Fibroblast of skin of right biceps (primary cell): ENCODE measurements at regions not wholly inside any gene's neighbourhood (a gene's known extent, or its start where the extent isn't known, plus 50 kb on each side); places are given as distances from the start of the nearest gene placed in this dataset.
"Not testable (repeated sequence)": the region's sequence is repeated elsewhere in the genome, so short reads cannot be mapped to it uniquely, and the experiment has no call there.

Experiments used
- DNase-seq: peaks from one replicate; pipeline ENCODE4 v3.0.0-alpha.2; 2013

GRCh38 chrX:116863029-116863428 is 400.3 kb upstream of the CT83 start:
- DNase-seq: no peak

GRCh38 chrX:116862340-116862739 is 399.6 kb upstream of the CT83 start:
- DNase-seq: no peak

GRCh38 chrX:116841290-116841689 is 378.5 kb upstream of the CT83 start:
- DNase-seq: no peak

GRCh38 chrX:116827063-116827462 is 364.3 kb upstream of the CT83 start:
- DNase-seq: no peak

GRCh38 chrX:116824785-116825184 is 362.0 kb upstream of the CT83 start:
- no peak for DNase-seq

GRCh38 chrX:116823677-116824076 is 360.9 kb upstream of the CT83 start:
- DNase-seq: no peak

- DNase-seq: no peak
Observed at GRCh38 chrX:116806288-116806802, 343.6 kb upstream of the CT83 start.

GRCh38 chrX:116801943-116802342 is 339.2 kb upstream of the CT83 start:
- no peak for DNase-seq

GRCh38 chrX:116781926-116782325 is 319.1 kb upstream of the CT83 start:
- no peak for DNase-seq

GRCh38 chrX:116757491-116757890 is 294.7 kb upstream of the CT83 start:
- DNase-seq: no peak

GRCh38 chrX:116756958-116757357 is 294.2 kb upstream of the CT83 start:
- DNase-seq: no peak

- DNase-seq: no peak
Observed at GRCh38 chrX:116749943-116750342, 287.2 kb upstream of the CT83 start.

GRCh38 chrX:116732214-116732613 is 269.4 kb upstream of the CT83 start:
- DNase-seq: no peak

- no peak for DNase-seq
Observed at GRCh38 chrX:116726806-116727205, 264.0 kb upstream of the CT83 start.

GRCh38 chrX:116694046-116694445 is 231.3 kb upstream of the CT83 start:
- DNase-seq: no peak

GRCh38 chrX:116679544-116679943 is 216.8 kb upstream of the CT83 start:
- not testable (repeated sequence) for DNase-seq

- DNase-seq: no peak
Observed at GRCh38 chrX:116667346-116668134, 204.8 kb upstream of the CT83 start.

- no peak for DNase-seq
Observed at GRCh38 chrX:116657071-116657470, 194.3 kb upstream of the CT83 start.

- DNase-seq: no peak
Observed at GRCh38 chrX:116628464-116628863, 165.7 kb upstream of the CT83 start.

GRCh38 chrX:116618546-116618945 is 155.8 kb upstream of the CT83 start:
- no peak for DNase-seq

- DNase-seq: no peak
Observed at GRCh38 chrX:116607776-116608175, 145.0 kb upstream of the CT83 start.

GRCh38 chrX:116605576-116605975 is 142.8 kb upstream of the CT83 start:
- DNase-seq: no peak

GRCh38 chrX:116596010-116596409 is 133.2 kb upstream of the CT83 start:
- DNase-seq: no peak
